HEK293 (cell line): ENCODE measurements at regions not wholly inside any gene's neighbourhood (a gene's known extent, or its start where the extent isn't known, plus 50 kb on each side); places are given as distances from the start of the nearest gene placed in this dataset.

Experiments
- CTCF ChIA-PET: fragments of 350-600 bp; formaldehyde crosslinking; extraction: SDS; loops from one replicate; lab custom pipeline; 2021; ENCODE audit warnings: antibody characterized with exemption; lab: Yijun Ruan, JAX
- POLR2A ChIA-PET: fragments of 300-600 bp; formaldehyde crosslinking; extraction: SDS; loops from one replicate; lab custom pipeline; 2020; ENCODE audit warnings: antibody characterized with exemption, inconsistent platforms; lab: Yijun Ruan, JAX
- H3K27ac ChIP-seq: fragments of 200-500 bp; sonication (Bioruptor generic); 2 replicates; pipeline ENCODE4 v1.5.1; 2014; ENCODE audit warnings: low read depth, low read length, control low read depth, inconsistent platforms; ENCODE audit errors: extremely low read depth
- H3K36me3 ChIP-seq, 2 experiments: fragments of 200-500 bp in 1 of 2; sonication (Bioruptor generic) in 1 of 2; 1 replicate in 1 of 2; 2 replicates in 1 of 2; pipeline ENCODE4 v1.5.1; 2014 to 2017; ENCODE audit warnings: inconsistent platforms in 2 of 2, low read length in 2 of 2; ENCODE audit not compliant: control insufficient read depth in 2 of 2, insufficient read depth in 1 of 2
- H3K4me1 ChIP-seq: fragments of 200-500 bp; sonication (Bioruptor generic); 2 replicates; pipeline ENCODE4 v1.5.1; 2014; ENCODE audit warnings: mild to moderate bottlenecking, low read length, inconsistent platforms; ENCODE audit not compliant: control insufficient read depth, insufficient read depth
- H3K4me3 ChIP-seq: 2 replicates; pipeline ENCODE4 v1.5.1; 2011; ENCODE audit warnings: low read depth, mild to moderate bottlenecking, control low read depth, low read length, moderate library complexity
- H3K9me3 ChIP-seq: fragments of 200-500 bp; sonication (Bioruptor generic); 2 replicates; pipeline ENCODE4 v1.5.1; 2014; ENCODE audit warnings: low read depth, low read length, inconsistent platforms; ENCODE audit not compliant: control insufficient read depth, insufficient read depth
- ATF2 ChIP-seq: fragments of 450-650 bp; formaldehyde crosslinking; IDR thresholded peaks from 2 replicates; pipeline ENCODE4 v1.5.1; 2016; ENCODE audit warnings: missing biosample characterization, missing genetic modification characterization, low read depth
- MYNN ChIP-seq: fragments of 450-650 bp; formaldehyde crosslinking; IDR thresholded peaks from 2 replicates; pipeline ENCODE4 v1.5.1; 2016; ENCODE audit warnings: missing biosample characterization, missing genetic modification characterization, borderline replicate concordance
- PRDM10 ChIP-seq: fragments of 450-650 bp; formaldehyde crosslinking; IDR thresholded peaks from 2 replicates; pipeline ENCODE4 v1.5.1; 2016; ENCODE audit warnings: missing biosample characterization, missing genetic modification characterization
- RBAK ChIP-seq: fragments of 450-650 bp; formaldehyde crosslinking; IDR thresholded peaks from 2 replicates; pipeline ENCODE4 v1.5.1; 2016; ENCODE audit warnings: missing biosample characterization, missing genetic modification characterization
- ZBTB20 ChIP-seq: fragments of 450-650 bp; formaldehyde crosslinking; IDR thresholded peaks from 2 replicates; pipeline ENCODE4 v1.5.1; 2016; ENCODE audit warnings: missing biosample characterization, missing genetic modification characterization
- ZNF132 ChIP-seq: fragments of 450-650 bp; formaldehyde crosslinking; IDR thresholded peaks from 2 replicates; pipeline ENCODE4 v1.5.1; 2017; ENCODE audit warnings: missing biosample characterization, missing genetic modification characterization, borderline replicate concordance
- ZNF169 ChIP-seq: fragments of 450-650 bp; formaldehyde crosslinking; IDR thresholded peaks from 2 replicates; pipeline ENCODE4 v1.5.1; 2016; ENCODE audit warnings: missing biosample characterization, missing genetic modification characterization
- ZNF266 ChIP-seq: fragments of 450-650 bp; formaldehyde crosslinking; IDR thresholded peaks from 2 replicates; pipeline ENCODE4 v1.5.1; 2016; ENCODE audit warnings: missing biosample characterization, missing genetic modification characterization, low read depth
- ZNF280D ChIP-seq: fragments of 450-650 bp; formaldehyde crosslinking; IDR thresholded peaks from 2 replicates; pipeline ENCODE4 v1.5.1; 2016; ENCODE audit warnings: missing biosample characterization, missing genetic modification characterization
- ZNF302 ChIP-seq: fragments of 450-650 bp; formaldehyde crosslinking; IDR thresholded peaks from 2 replicates; pipeline ENCODE4 v1.5.1; 2016; ENCODE audit warnings: missing biosample characterization, missing genetic modification characterization, low read depth
- ZNF354C ChIP-seq: fragments of 450-650 bp; formaldehyde crosslinking; IDR thresholded peaks from 2 replicates; pipeline ENCODE4 v1.5.1; 2016; ENCODE audit warnings: missing biosample characterization, missing genetic modification characterization, low read depth, borderline replicate concordance
- ZNF366 ChIP-seq: fragments of 450-650 bp; formaldehyde crosslinking; conservative IDR thresholded peaks from 2 replicates; pipeline ENCODE4 v1.5.1; 2016; ENCODE audit warnings: missing biosample characterization, missing genetic modification characterization
- ZNF423 ChIP-seq: fragments of 450-650 bp; formaldehyde crosslinking; IDR thresholded peaks from 2 replicates; pipeline ENCODE4 v1.5.1; 2016; ENCODE audit warnings: missing biosample characterization, missing genetic modification characterization
- ZNF555 ChIP-seq: fragments of 450-650 bp; formaldehyde crosslinking; conservative IDR thresholded peaks from 2 replicates; pipeline ENCODE4 v1.5.1; 2017; ENCODE audit warnings: missing biosample characterization, mild to moderate bottlenecking, missing genetic modification characterization, inconsistent platforms
- ZNF747 ChIP-seq: fragments of 450-650 bp; formaldehyde crosslinking; IDR thresholded peaks from 2 replicates; pipeline ENCODE4 v1.5.1; 2016; ENCODE audit warnings: missing biosample characterization, missing genetic modification characterization
- ZNF776 ChIP-seq: fragments of 450-650 bp; formaldehyde crosslinking; IDR thresholded peaks from 2 replicates; pipeline ENCODE4 v1.5.0; 2017; ENCODE audit warnings: missing biosample characterization, missing genetic modification characterization, borderline replicate concordance
- TF ChIP-seq, protein P1 (sequence below): fragments of 450-650 bp; formaldehyde crosslinking; IDR thresholded peaks from 2 replicates; pipeline ENCODE4 v1.5.1; 2016; ENCODE audit warnings: missing biosample characterization, missing genetic modification characterization, borderline replicate concordance

GRCh38 chr20:40744818-40745175 lies 55.8 kb upstream of the MAFB start:
- TF ChIP-seq PRDM10 (tag by site-specific recombination) (no peak), ZNF132 (tag by site-specific recombination) (no peak), ZNF366 (tag by site-specific recombination) (no peak), MYNN (tag by site-specific recombination) (no peak), ZBTB20 (tag by site-specific recombination) (no peak), ZNF776 (tag by site-specific recombination) (no peak), ZNF423 (tag by site-specific recombination) (no peak), ZNF354C (tag by site-specific recombination) (no peak), ZNF302 (tag by site-specific recombination) (no peak), ZNF747 (tag by site-specific recombination) (no peak), ZNF555 (tag by site-specific recombination) (no peak), RBAK (tag by site-specific recombination) (no peak), ZNF280D (tag by site-specific recombination) (no peak), ZNF169 (no peak), ZNF266 (tag by site-specific recombination) (no peak), ATF2 (tag by site-specific recombination) (no peak)
- TF ChIP-seq, protein P1, sequence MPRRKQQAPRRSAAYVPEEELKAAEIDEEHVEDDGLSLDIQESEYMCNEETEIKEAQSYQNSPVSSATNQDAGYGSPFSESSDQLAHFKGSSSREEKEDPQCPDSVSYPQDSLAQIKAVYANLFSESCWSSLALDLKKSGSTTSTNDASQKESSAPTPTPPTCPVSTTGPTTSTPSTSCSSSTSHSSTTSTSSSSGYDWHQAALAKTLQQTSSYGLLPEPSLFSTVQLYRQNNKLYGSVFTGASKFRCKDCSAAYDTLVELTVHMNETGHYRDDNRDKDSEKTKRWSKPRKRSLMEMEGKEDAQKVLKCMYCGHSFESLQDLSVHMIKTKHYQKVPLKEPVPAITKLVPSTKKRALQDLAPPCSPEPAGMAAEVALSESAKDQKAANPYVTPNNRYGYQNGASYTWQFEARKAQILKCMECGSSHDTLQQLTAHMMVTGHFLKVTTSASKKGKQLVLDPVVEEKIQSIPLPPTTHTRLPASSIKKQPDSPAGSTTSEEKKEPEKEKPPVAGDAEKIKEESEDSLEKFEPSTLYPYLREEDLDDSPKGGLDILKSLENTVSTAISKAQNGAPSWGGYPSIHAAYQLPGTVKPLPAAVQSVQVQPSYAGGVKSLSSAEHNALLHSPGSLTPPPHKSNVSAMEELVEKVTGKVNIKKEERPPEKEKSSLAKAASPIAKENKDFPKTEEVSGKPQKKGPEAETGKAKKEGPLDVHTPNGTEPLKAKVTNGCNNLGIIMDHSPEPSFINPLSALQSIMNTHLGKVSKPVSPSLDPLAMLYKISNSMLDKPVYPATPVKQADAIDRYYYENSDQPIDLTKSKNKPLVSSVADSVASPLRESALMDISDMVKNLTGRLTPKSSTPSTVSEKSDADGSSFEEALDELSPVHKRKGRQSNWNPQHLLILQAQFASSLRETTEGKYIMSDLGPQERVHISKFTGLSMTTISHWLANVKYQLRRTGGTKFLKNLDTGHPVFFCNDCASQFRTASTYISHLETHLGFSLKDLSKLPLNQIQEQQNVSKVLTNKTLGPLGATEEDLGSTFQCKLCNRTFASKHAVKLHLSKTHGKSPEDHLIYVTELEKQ: no peak
- CTCF ChIA-PET: interaction anchor here (0.7 to 1.0 kb wide), 3 partner anchors 203 to 1469 kb away, joined by 3 read pairs; no protein-coding TSS in a partner anchor
- Histone ChIP-seq H3K4me1 (no peaks in the 10 kb centered on the region), H3K9me3 (no peaks in the 10 kb centered on the region), H3K27ac (no peak overlapping the region), H3K36me3 (no peaks in the 10 kb centered on the region), H3K4me3 (no peak overlapping the region)
- POLR2A ChIA-PET: no interaction called here
